ENCODE measurements at regions not wholly inside any gene's neighbourhood (a gene's known extent, or its start where the extent isn't known, plus 50 kb on each side); places are given as distances from the start of the nearest gene placed in this dataset.

DNA sequence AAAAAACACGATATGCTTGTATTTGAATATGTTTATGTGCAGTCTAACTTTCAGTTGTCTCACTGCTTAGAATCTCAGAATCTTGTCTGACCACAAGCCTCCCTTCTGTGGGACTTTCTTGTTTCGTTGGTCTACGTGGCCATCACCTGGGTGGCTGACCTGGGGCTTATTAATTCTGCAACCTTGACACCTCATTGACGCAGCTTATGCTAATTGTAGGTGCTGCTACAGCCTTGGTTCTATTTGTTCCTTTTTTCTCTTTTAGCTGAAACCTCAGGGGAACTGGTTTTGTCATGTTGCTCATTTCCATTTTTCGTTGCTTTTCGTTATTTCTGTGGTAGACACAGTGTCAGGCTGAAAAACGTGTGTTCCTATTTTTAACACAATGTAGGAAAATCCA is 273.7 kb downstream of the SLC4A3 start:
- ATAC-seq (ENCODE audit: insufficient read depth, low FRiP score) (no peak), DNase-seq (no peak)
- no peak overlapping the region for H3K9ac ChIP-seq (ENCODE audit: insufficient read depth in 1 of 2, low read length in 2 of 2)
- no peaks in the 10 kb centered on the region for H3K4me1 ChIP-seq (ENCODE audit: control insufficient read depth in 5 of 5, insufficient read depth in 5 of 5, low read length in 5 of 5)
- no peak overlapping the region for H3K27ac ChIP-seq (ENCODE audit: low read depth in 1 of 2, low read length in 1 of 2)
- H3K9me3 ChIP-seq (ENCODE audit: control insufficient read depth in 4 of 4, insufficient read depth in 3 of 4, low read length in 3 of 4): peaks cover 0 to 6% (median 0%) of the 10 kb centered on the region in 4 donors
- 56 to 69% methylated on average over 7 of the region's 7 CpGs for WGBS, 2 donors
- no peak overlapping the region for H3K4me3 ChIP-seq
- H3K27me3 ChIP-seq (ENCODE audit: control insufficient read depth in 3 of 3, insufficient read depth in 3 of 3, low read length in 2 of 3): peaks cover 0 to 6% (median 0%) of the 10 kb centered on the region in 3 donors
- H3K36me3 ChIP-seq (ENCODE audit: control insufficient read depth in 4 of 4, insufficient read depth in 4 of 4, low read length in 4 of 4): no peaks in the 10 kb centered on the region
- TF ChIP-seq, protein P1, sequence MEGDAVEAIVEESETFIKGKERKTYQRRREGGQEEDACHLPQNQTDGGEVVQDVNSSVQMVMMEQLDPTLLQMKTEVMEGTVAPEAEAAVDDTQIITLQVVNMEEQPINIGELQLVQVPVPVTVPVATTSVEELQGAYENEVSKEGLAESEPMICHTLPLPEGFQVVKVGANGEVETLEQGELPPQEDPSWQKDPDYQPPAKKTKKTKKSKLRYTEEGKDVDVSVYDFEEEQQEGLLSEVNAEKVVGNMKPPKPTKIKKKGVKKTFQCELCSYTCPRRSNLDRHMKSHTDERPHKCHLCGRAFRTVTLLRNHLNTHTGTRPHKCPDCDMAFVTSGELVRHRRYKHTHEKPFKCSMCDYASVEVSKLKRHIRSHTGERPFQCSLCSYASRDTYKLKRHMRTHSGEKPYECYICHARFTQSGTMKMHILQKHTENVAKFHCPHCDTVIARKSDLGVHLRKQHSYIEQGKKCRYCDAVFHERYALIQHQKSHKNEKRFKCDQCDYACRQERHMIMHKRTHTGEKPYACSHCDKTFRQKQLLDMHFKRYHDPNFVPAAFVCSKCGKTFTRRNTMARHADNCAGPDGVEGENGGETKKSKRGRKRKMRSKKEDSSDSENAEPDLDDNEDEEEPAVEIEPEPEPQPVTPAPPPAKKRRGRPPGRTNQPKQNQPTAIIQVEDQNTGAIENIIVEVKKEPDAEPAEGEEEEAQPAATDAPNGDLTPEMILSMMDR (IDR thresholded peaks at IDR 0.05; ENCODE audit: control extremely low read depth, extremely low read depth): no peak

DNA sequence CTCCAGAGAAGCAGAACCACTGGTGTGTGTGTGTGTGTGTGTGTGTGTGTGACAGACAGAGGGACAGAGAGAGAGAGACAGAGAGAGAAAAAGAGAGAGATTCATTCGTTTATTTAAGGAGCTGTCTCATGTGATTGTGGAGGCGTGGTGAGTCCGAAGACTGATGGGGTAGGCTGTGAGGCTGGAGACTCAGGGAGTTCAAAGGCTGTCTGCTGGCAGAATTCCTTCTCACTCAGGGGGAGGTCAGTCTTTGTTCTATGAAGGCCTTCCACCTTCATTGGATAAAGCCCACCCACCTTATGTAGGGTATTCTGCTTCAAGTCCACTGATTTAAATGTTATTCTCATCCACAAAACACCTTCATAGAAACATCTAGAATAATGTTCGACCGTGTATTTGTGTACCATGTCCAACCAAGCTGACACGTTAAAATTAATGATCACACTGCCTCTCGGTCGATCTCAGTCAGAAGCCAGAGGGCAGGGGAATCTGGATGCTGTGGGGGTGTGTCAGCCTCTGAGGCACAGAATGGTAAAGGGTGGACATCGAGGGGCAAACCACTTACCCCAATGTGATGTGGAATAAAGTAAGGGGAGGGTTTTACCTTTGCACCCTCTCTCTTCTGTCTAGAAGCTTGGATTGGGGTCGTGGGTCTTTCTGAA is 275.6 kb downstream of the SLC4A3 start:
- no peak for ATAC-seq (ENCODE audit: insufficient read depth, low FRiP score)
- Histone ChIP-seq H3K27ac (ENCODE audit: low read depth in 1 of 2, low read length in 1 of 2) (no peak overlapping the region), H3K36me3 (ENCODE audit: control insufficient read depth in 4 of 4, insufficient read depth in 4 of 4, low read length in 4 of 4) (no peaks in the 10 kb centered on the region), H3K4me1 (ENCODE audit: control insufficient read depth in 5 of 5, insufficient read depth in 5 of 5, low read length in 5 of 5) (no peaks in the 10 kb centered on the region), H3K27me3 (ENCODE audit: control insufficient read depth in 3 of 3, insufficient read depth in 3 of 3, low read length in 2 of 3) (peaks cover 0 to 6% (median 0%) of the 10 kb centered on the region in 3 donors), H3K4me3 (no peak overlapping the region), H3K9ac (ENCODE audit: insufficient read depth in 1 of 2, low read length in 2 of 2) (no peak overlapping the region), H3K9me3 (ENCODE audit: control insufficient read depth in 4 of 4, insufficient read depth in 3 of 4, low read length in 3 of 4) (peaks cover 0 to 6% (median 0%) of the 10 kb centered on the region in 4 donors)
- TF ChIP-seq, protein P1 (IDR thresholded peaks at IDR 0.05; ENCODE audit: control extremely low read depth, extremely low read depth): no peak
- DNase-seq: no peak
- 52 to 68% methylated on average over 10 of the region's 10 CpGs for WGBS, 2 donors

DNA sequence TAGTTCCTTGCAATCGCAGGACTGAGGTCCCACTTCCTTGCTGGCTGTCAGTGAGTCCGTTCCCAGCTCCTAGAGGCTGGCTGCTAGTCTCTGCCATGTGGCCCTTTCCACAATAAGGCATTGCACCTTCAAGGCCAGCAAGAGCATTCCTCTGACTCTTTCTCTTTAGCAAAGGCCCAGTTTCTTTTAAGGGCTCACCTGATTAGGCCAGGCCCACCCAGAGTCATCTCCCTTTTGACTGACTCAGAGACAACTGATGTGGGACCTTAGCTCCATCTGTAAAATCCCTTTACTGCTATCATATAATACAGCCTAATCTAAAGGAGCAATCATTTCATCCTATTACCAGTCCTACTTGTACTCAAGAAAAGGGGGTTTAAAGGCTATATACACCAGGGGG is 278.2 kb downstream of the SLC4A3 start:
- Histone ChIP-seq H3K4me3 (no peak overlapping the region), H3K27me3 (ENCODE audit: control insufficient read depth in 3 of 3, insufficient read depth in 3 of 3, low read length in 2 of 3) (peaks cover 0 to 6% (median 0%) of the 10 kb centered on the region in 3 donors), H3K27ac (ENCODE audit: low read depth in 1 of 2, low read length in 1 of 2) (no peak overlapping the region), H3K9me3 (ENCODE audit: control insufficient read depth in 4 of 4, insufficient read depth in 3 of 4, low read length in 3 of 4) (peaks cover 0 to 6% (median 0%) of the 10 kb centered on the region in 4 donors), H3K9ac (ENCODE audit: insufficient read depth in 1 of 2, low read length in 2 of 2) (no peak overlapping the region), H3K4me1 (ENCODE audit: control insufficient read depth in 5 of 5, insufficient read depth in 5 of 5, low read length in 5 of 5) (no peaks in the 10 kb centered on the region), H3K36me3 (ENCODE audit: control insufficient read depth in 4 of 4, insufficient read depth in 4 of 4, low read length in 4 of 4) (no peaks in the 10 kb centered on the region)
- WGBS, 2 donors: 86 to 97% methylated on average over 2 of the region's 2 CpGs
- ATAC-seq (ENCODE audit: insufficient read depth, low FRiP score) (no peak), DNase-seq (no peak)
- TF ChIP-seq, protein P1 (IDR thresholded peaks at IDR 0.05; ENCODE audit: control extremely low read depth, extremely low read depth): no peak

Measured in lung (tissue), 11 donors.